Kidney tubule cell (primary cell): ENCODE measurements at regions not wholly inside any gene's neighbourhood (a gene's known extent, or its start where the extent isn't known, plus 50 kb on each side); places are given as distances from the start of the nearest gene placed in this dataset.
"Not testable (repeated sequence)": the region's sequence is repeated elsewhere in the genome, so short reads cannot be mapped to it uniquely, and the experiment has no call there.

Source experiments
- DNase-seq: peaks from one replicate; pipeline ENCODE4 v3.0.0-alpha.2; 2018; ENCODE audit warnings: low spot score

DNA sequence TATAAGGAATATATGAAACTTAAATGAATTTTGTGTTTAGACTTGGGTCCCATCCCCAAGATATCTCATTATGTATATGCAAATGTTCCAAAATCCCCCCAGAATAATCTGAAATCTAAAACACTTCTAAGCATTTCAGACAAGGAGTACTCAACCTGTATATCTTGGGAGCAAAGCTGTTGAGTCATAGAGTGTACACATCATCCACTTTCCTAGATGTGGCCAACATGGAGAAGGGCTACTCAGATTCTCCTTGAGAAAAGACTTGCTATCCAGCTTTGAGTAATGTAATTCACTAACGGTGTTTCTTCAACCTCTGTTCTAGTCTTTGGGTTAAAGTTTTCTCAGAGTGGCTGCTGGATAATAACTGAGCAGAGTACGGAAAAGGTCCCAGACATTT lies 215.5 kb upstream of the POU1F1 start:
- DNase-seq, result no peak

DNA sequence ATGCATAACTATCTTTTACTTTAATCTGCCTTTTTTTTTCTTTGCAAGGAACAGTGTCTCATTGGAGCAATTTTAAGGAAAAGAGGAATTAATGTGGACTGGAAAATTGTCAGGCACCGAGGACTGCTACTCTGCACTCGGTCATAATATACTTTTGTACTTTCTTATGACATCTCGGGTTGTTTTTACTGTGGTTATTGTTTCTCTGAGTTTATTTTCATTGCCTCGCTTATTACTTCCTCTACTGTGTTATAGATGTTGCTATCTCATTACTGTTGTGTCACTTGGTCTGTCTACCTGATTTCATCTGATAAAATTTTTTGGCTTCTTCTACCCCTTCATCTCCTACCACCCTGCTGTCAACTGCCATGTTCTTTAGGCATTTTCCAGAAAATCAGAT lies 213.5 kb upstream of the POU1F1 start:
- no peak for DNase-seq

DNA sequence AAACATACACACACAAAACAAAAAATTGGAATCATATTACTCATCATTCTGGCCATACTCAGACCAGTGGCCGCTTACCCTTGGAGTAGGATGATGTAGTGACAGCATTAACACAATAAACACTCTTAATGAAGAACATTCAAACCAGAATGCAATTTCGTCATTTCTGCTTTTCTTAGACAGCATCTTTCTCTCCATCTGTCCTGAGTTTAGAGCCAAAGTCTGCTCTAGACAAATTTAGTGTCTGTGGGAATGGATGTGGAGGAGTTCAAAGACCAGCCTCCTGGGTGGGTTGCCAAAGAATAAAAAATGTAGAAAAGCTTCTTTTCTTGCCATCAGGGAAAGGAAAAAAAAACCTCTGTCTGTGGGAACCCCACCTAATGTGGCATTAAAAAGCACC lies 212.4 kb upstream of the POU1F1 start:
- no peak for DNase-seq

DNA sequence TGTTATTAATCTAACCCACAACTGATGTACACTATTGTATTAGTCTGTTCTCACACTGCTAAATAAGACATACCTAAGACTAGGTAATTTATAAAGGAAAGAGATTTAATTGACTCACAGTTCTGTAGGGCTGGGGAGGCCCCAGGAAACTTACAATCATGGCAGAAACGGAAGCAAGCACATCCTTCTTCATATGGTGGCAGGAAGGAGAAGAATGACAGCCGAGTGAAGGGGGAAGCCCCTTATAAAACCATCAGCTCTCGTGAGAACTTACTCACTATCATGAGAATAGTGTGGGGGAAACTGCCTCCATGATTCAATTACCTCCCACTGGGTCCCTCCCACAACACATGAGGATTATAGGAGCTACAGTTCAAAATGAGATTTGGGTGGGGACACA lies 210.3 kb upstream of the POU1F1 start:
- not testable (repeated sequence) for DNase-seq

DNA sequence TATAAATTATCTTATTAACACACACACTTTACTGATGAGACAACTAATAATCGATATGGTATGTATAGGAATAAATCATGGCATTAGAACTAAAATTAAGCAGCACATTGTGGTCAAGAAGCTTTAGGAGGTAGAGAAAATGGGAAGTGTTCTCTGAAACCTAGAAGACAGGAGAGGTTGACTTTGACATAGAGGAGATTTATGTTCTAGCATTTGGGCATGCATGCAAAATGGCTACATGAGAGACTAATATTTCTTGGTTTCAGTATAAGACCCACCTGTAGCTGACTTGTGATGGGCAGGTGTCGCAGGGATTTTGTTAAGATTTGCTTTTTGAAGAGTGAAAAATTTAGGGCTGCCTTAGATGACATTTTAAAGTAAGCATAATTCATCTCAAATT lies 209.7 kb upstream of the POU1F1 start:
- no peak for DNase-seq

DNA sequence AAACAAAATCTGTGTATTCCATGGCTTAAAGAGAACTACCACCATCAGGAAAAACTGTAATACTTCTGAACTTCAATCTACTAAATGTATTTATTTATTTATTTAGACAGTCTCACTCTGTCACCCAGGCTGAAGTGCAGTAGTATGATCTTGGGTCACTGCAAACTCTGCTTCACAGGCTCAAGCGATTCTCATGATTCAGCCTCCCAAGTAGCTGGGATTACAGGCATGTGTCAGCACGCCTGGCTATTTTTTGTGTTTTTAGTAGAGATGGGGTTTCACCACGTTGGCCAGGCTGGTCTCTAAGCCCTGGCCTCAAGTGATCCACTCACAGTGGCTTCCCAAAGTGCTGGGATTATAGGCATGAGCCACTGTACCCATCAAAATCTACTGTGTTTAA lies 202.3 kb upstream of the POU1F1 start:
- DNase-seq, result no peak

DNA sequence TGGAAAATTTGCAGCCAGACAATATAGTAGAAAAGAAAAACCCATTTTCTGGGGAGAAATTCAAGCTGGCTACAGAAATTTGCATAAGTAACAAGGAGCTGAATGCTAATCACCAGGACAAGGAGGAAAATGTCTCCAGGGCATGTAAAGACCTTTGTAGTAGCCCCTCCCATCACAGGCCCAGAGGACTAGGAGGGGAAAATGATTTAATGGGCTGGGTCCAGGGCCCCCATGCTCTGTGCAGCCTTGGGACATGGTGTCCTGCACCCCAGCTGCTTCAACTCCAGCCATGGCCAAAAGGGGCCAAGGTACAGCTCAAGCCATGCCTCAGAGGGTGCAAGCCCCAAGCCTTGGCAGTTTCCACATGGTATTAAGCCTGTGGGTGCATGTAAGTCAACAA lies 197.6 kb upstream of the POU1F1 start:
- DNase-seq, result no peak

DNA sequence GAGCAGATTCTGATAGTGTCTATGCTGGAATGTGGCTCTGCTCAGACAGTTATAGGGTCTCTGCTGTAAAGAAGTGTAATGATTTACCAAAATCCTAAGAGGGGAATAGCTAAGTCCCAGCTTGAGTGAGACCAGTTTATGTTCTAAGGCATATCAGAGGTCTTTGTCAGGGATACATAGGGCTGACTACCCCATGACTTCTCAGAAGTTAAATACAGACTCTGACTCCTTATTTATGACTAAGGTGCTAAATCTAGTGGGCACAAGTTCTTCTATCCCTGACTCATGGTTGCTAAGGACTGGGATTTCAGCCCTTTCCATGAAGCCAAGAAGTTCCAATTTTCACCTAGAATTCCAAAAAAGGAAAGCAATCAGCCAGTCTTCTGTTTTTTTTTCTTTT lies 192.6 kb upstream of the POU1F1 start:
- peak; percentile 2 for DNase-seq

DNA sequence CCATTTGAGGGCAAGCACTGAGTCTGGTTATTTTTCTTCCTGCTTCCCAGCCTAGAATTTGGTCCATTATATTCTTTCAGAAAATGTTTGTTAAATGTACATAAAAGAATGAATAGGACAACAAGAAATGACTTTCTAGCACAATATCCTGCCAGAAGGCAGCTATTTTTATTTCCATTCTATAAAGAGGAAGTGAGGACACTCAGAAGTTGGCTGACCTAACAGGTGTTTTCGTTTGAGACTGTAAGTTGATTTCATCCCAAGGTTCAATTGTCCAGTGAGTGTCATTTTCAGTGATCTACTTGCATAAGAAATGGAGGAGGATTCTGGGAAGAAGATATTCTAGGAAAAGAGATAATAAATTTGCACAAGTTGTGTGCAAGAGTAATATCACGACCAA lies 191.9 kb upstream of the POU1F1 start:
- no peak for DNase-seq

DNA sequence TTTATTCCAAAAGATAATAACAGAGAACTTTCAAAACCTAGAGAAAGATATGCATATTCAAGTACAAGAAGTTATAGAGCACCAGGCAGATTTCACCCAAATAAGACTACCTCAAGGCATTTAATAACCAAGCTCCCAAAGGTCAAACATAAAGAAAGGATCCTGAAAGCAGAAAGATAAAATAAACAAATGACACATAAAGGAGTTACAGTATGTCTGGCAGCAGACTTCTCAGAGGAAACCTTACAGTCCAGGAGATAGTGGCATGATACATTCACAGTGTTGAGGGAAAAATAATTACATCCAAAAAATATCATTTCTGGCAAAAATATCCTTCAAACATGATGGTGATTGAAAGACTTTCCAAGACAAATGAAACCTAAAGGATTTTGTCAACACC lies 185.8 kb upstream of the POU1F1 start:
- no peak for DNase-seq

DNA sequence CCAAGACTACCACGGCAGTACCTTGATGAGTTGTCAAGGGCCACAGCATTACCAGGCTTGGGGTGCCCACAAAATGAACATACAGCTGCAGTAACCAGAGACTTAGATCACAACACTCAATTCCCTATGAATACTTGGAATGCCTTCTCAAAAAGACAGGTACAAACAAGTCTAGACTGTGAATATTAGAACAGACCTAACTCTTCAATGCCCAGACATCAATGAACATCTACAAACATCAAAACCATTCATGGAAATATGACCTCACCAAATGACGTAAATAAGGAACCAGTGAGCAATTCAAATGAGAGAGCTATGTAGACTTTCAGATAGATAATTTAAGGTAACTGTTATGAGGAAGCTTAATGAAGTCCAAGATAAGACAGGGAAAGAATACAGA lies 185.1 kb upstream of the POU1F1 start:
- DNase-seq, result no peak

DNA sequence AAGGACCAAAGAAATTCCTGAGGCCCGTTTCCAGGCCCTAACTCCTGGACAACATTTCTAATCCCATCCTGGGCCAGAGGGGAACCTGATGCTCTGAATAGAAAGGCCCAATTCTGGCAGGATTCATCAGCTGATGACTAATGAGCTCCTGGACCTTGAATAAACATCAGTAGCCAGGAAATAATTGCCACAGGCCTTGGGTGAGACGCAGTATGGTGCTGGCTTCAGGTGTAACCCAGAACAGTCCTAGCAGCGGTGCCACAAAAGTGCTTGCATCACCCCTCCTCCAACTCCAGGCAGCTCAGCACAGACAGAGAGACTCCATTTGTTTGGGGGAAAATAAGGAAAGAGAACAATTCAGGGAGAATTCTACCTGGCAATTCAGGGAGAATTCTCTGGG lies 184.7 kb upstream of the POU1F1 start:
- DNase-seq, result no peak

DNA sequence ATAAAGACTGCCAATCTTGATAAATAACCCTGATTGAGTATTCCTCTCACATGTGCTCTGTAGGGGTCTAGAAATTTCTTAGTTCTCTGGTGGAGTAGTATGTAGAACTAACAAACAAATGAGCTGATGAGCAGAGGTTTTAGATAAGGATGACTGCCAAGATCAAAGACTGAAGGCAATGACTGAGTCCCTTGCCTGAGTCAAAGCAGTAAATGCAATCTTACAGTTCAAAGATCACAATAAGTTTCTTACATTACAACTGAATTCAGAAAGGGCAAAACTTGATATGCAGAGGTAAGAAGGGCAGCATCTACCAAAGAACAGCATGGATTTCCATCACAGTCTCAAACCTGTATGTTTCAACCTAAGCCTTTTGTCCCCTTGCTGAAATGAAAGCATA lies 172.2 kb upstream of the POU1F1 start:
- no peak for DNase-seq

DNA sequence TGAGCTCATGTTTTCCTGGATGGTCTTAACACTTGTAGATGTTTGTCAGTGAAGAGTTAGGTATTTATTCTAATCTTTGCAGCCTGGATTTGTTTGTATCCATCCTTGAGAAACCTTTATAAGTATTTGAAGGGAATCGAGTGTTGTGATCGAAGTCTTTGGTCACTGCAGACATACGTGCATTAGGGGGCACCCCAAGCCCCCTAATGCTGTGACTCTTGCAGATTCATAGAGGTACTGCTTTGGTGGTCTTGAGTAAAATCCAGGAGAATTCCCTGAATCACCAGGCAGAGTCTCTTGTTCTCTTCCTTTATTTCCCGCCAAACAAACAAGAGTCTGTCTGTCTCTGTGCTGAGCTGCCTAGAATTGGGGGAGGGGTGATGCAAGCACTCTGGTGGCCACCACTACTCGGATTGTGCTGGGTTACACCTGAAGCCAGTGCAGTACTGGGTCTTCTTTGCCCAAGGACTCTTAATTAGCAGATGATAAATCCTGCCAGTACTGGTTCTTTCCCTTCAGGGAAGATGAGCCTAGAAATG lies 170.5 kb upstream of the POU1F1 start:
- DNase-seq, result no peak

DNA sequence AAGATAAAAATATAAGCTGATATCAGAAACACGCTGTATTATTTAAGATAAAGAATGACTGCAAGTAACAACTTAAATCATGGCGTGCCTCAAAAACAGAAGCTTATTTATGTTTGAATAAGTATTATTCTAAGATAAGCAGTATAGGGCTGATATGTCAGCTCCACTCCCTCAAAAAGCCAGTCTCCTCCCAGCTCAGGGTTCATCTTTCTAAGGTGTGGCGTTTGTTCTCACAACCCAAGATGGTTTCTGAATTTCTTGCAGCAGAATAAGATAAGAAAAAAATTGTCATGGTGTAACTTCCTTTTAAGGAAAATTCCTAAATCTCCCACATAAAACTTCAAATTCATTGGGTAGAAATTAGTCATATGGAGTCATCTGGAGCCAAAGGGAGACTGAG lies 166.1 kb upstream of the POU1F1 start:
- no peak for DNase-seq

DNA sequence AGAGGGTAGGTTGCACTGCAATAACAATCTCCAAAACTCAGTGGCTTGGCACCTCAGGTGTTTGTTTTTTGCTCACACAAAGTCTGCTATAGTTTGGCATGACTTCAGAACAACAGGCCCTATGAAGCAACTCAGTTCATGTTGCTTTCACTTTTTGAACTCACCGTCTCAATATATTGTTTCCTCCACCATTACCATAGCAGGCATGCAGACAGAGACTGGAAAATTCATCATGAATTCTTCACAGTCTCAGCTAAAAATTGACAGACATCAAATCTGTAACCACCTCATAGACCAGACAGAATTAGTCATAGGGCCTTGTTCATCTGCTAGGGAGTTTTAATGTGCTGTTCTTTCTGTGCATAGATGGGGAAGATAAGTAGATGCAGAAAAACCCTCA lies 161.4 kb upstream of the POU1F1 start:
- DNase-seq, result peak; percentile 80

DNA sequence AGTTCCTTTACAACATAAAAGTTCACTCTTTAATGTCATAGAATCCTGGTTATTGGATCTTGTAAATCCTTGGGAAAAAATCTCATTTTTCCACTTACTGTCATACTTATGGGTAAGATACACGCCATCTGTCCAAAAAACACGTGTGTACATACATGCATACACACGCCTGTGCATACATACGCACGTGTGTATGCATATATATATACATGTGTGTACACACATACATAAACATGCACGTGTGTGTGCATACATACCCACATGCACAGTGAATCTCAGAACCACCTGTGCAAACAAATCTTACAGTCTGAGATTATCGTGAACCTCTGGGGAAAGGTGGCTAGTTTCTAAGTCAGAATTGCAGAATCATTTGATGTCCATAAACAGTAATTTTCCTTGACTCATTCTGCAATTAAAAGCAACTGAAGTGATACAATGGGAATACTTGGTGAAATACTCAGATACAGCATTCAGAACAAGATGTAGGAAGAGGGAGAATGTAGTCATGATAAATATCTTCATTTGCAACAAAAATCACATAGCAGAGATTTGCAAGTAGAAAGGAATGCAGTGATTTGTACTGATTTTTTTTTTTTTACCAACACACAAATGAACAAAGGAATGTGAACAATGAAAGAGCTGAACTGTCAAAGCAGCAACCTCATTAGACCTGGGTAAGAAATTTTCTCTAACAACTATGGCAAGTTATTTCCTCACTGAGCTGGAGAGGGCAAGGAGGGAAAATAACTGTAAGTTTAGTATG lies 160.6 kb upstream of the POU1F1 start:
- DNase-seq, result peak; percentile 59

DNA sequence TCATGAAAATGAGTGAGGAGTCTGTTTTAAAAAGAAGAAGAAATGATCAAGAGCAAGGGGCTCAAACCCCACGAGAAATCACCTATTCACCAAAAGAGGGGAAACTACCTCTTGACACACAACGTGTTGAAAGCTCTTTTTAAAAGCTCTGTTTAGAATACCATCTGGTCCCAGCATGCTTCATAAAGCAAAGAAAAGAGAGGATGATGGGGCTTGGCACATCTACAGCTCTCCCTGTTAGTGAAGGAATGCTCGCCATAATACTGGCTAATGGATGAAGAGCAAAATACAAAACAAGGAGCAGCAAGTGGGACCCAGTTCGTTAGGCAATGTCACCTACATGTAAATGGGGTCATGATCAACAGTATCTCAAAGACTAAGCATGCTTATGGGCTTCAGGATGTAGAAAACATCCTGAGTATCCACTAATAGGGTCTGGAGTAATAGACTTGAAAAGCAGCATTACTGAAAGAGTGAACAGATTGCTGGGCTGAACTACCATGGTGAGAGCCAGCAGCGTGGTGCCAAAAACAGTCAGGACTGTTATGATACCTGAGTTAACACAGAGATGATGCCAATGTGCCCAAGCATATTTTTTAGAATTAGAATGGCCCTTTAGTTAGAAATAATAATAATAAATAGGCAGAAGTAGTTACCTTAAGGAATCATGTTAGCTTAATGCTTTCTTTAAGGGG lies 159.7 kb upstream of the POU1F1 start:
- DNase-seq, result no peak

DNA sequence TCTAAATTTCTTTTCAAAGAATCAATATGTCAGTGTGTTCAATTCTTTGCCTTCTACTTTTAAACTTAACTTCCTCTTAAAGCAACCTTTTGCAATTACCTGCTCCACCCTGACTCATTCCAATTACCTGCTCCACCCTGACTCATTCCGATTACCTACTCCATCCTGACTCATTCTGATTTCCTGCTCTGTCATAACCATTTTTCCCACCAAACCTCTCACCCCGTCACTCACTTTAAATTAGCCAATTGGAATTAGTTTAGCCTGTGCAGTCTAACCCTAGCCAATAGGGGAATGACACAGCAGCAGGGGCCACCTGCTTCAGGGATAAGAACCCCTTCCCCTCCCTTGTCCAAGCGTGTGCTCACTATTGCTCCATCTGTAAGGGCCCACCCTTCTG lies 157.1 kb upstream of the POU1F1 start:
- peak; percentile 35 for DNase-seq

DNA sequence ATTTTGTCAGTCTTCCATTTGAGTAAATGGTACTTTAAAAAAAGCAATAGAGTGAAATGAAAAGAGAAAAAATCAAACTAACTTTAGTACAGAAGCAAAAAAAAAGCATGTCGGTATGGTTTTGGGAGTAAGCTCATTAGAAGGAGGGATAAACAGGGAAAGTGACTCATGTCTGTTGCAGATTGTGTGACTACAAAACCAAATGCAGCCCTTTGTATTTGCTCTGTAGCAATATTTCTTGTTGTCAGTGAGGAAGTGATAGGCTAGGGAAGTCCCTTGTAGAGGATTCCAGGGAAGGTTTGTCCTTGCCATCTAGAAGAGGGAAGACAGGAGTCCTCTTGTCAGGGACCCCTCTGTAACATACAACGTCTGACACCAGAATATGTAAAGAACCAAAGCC lies 150.5 kb upstream of the POU1F1 start:
- peak; percentile 12 for DNase-seq

DNA sequence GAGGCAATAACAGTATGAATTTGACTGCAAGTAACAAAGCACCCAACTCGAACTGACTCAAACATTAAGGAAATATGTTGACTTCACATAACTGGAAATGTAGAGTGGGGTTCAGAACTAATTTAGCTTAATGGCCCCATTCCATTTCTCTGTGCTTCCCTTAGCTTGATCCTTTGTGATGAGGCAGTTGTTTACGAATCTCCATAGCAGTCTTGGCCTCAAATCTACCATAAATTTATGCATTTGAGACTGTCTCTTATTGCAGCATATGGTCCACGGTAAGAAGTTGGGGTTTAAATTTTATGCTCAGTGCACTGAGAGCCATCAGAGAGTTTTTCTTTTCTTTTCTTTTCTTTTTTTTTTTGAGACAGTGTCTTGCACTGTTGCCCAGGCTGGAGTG lies 148.7 kb upstream of the POU1F1 start:
- DNase-seq, result no peak

DNA sequence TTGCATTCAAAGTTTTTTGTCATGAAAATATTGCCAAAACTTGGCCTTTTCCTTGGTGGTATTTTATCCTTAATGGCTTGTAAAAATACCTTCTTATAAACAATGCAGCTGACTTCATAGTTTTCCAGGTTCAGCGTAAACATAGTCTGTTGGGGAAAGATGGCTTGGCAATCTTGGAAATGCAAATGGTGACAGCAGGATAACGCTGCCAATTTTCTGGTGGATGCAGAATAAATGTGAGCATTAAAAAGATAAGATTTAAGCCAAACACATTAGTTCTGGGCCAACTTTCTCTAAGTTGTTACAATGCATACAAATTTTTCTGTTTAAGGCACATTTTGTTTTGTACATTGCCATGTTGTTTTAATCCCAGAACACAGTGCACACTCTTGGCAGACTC lies 147.0 kb upstream of the POU1F1 start:
- no peak for DNase-seq

DNA sequence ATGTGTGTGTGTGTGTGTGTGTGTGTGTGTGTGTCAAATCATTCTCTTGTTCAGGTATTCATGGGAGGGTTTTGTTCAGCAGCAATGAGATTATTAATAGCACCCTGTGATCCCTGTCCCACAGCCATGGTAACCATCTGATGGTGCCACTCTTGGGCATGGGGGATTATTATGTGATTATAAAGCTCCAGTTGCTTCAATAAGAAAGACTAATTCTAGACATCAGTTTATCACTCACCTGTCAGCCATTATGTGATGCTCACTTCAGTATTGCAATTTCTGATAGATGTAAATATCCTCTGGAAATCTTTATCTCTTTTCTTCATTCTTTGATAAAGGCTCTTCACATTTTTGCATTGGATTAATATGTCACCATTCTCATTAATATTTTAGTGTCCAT lies 145.9 kb upstream of the POU1F1 start:
- DNase-seq, result no peak

DNA sequence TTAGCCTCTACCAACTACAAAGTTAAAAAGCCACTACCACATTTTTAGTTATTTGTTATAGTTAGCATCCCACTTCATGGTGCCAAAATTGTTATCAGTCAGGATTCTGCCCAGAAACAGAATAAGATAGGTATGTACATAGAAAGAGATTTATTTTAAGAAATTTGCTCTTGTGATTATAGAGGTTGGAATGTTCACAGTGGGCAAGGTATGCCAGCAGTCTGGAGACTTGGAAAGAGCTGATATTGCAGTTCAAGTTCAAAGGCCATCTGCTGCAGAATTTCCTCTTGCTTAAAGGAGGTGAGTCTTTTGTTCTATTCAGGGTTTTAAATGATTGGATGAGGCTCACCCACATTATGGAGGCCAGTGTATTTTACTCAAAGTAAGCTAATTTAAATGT lies 143.8 kb upstream of the POU1F1 start:
- DNase-seq, result no peak
